Lung (tissue), 11 donors: ENCODE measurements at regions not wholly inside any gene's neighbourhood (a gene's known extent, or its start where the extent isn't known, plus 50 kb on each side); places are given as distances from the start of the nearest gene placed in this dataset.
A peak's percentile ranks its signal among the peaks of the same experiment; 100 is the strongest.
"Not testable (repeated sequence)": the region's sequence is repeated elsewhere in the genome, so short reads cannot be mapped to it uniquely, and the experiment has no call there.

Experiments
- ATAC-seq: fragments of 200-7000 bp; cut with Tn5 transposase; one replicate; pipeline ENCODE4 v1.9.1; 2020; ENCODE audit warnings: moderate number of reproducible peaks; ENCODE audit not compliant: insufficient read depth, low FRiP score
- DNase-seq, 3 donors: peaks; one replicate each; pipeline ENCODE4 v3.0.0-alpha.2; 2013 to 2017
- H3K27ac ChIP-seq, 2 donors: one replicate each; pipeline ENCODE4 v1.5.1; 2013; ENCODE audit warnings: mild to moderate bottlenecking in 2 of 2, moderate library complexity in 2 of 2, control low read depth in 1 of 2, inconsistent platforms in 1 of 2, low read depth in 1 of 2, low read length in 1 of 2
- H3K27me3 ChIP-seq, 3 donors: one replicate each; pipeline ENCODE4 v1.5.1; 2013; ENCODE audit warnings: low read length in 2 of 3; ENCODE audit not compliant: control insufficient read depth in 3 of 3, insufficient read depth in 3 of 3
- H3K36me3 ChIP-seq, 4 donors: one replicate each; pipeline ENCODE4 v1.5.1; 2013; ENCODE audit warnings: low read length in 4 of 4, mild to moderate bottlenecking in 1 of 4, moderate library complexity in 1 of 4; ENCODE audit not compliant: control insufficient read depth in 4 of 4, insufficient read depth in 4 of 4
- H3K4me1 ChIP-seq, 5 donors: one replicate each; pipeline ENCODE4 v1.5.1; 2013; ENCODE audit warnings: low read length in 5 of 5, mild to moderate bottlenecking in 2 of 5, moderate library complexity in 1 of 5; ENCODE audit not compliant: control insufficient read depth in 5 of 5, insufficient read depth in 5 of 5
- H3K4me3 ChIP-seq: one replicate; pipeline ENCODE4 v1.5.1; 2013; ENCODE audit warnings: mild to moderate bottlenecking, control low read depth, moderate library complexity
- H3K9ac ChIP-seq, 2 donors: one replicate each; pipeline ENCODE4 v1.5.1; 2013; ENCODE audit warnings: low read length in 2 of 2, control low read depth in 1 of 2; ENCODE audit not compliant: insufficient read depth in 1 of 2
- H3K9me3 ChIP-seq, 4 donors: one replicate each; pipeline ENCODE4 v1.5.1; 2013; ENCODE audit warnings: low read length in 3 of 4, mild to moderate bottlenecking in 1 of 4, moderate library complexity in 1 of 4; ENCODE audit not compliant: control insufficient read depth in 4 of 4, insufficient read depth in 3 of 4
- WGBS, 2 donors: extraction: QIAGEN DNeasy Blood & Tissue Kit; methylation state at CpG; one replicate each; pipeline ENCODE4 v1.1.7; 2013; 5-methylcytosine and 5-hydroxymethylcytosine counted together
- TF ChIP-seq, protein P1 (sequence below): IDR thresholded peaks from 2 replicates; pipeline ENCODE4 v1.5.1; 2012; ENCODE audit warnings: mild to moderate bottlenecking; ENCODE audit errors: control extremely low read depth, extremely low read depth
- donor health status: control.
- donor health status: control.
- donor health status: Bipolar disorder and iron deficiency.
- donor health status: healthy.
- donor health status: DM: yes; HTN: yes; CAD: no.

GRCh38 chr12:68539615-68539952, 71.1 kb upstream of the RAP1B start:
- Histone ChIP-seq H3K9ac (no peak overlapping the region), H3K27me3 (no peaks in the 10 kb centered on the region), H3K36me3 (no peaks in the 10 kb centered on the region), H3K4me1 (peaks cover 0 to 5% (median 4%) of the 10 kb centered on the region in 5 donors), H3K9me3 (no peaks in the 10 kb centered on the region), H3K4me3 (no peak overlapping the region), H3K27ac (peak overlapping the region in 1 of 2 donors; percentile 41)
- 71 to 88% methylated on average over 1 of the region's 1 CpG for WGBS, 2 donors
- no peak for DNase-seq
- ATAC-seq, result no peak
- TF ChIP-seq, protein P1, sequence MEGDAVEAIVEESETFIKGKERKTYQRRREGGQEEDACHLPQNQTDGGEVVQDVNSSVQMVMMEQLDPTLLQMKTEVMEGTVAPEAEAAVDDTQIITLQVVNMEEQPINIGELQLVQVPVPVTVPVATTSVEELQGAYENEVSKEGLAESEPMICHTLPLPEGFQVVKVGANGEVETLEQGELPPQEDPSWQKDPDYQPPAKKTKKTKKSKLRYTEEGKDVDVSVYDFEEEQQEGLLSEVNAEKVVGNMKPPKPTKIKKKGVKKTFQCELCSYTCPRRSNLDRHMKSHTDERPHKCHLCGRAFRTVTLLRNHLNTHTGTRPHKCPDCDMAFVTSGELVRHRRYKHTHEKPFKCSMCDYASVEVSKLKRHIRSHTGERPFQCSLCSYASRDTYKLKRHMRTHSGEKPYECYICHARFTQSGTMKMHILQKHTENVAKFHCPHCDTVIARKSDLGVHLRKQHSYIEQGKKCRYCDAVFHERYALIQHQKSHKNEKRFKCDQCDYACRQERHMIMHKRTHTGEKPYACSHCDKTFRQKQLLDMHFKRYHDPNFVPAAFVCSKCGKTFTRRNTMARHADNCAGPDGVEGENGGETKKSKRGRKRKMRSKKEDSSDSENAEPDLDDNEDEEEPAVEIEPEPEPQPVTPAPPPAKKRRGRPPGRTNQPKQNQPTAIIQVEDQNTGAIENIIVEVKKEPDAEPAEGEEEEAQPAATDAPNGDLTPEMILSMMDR, result no peak

- 93 to 94% methylated on average over 5 of the region's 5 CpGs for WGBS, 2 donors
- H3K36me3 ChIP-seq, DNase-seq, H3K9ac ChIP-seq, H3K27me3 ChIP-seq, H3K4me3 ChIP-seq, H3K4me1 ChIP-seq, ATAC-seq, H3K27ac ChIP-seq, H3K9me3 ChIP-seq: not testable (repeated sequence)
Observed at GRCh38 chr12:68540768-68541167, 69.9 kb upstream of the RAP1B start.

DNA sequence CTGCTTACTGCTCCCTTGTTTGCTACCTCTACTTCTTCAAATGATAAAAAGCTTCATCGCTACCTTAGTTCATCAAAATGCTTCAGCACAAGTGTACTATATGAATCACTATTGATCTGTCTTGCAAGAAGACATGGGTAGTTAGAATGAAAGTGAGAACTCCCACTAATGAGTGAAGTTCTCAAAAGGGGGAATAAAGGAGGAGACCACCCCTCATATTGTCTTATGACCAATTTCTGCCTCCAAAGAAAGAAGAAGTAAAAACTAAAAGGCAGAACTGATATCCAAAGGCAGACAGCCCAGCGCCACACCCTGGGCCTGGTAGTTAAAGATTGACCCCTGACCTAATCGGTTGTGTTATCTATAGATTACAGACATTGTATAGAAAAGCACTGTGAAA, 63.4 kb upstream of the RAP1B start:
- 88 to 93% methylated on average over 3 of the region's 3 CpGs for WGBS, 2 donors

DNA sequence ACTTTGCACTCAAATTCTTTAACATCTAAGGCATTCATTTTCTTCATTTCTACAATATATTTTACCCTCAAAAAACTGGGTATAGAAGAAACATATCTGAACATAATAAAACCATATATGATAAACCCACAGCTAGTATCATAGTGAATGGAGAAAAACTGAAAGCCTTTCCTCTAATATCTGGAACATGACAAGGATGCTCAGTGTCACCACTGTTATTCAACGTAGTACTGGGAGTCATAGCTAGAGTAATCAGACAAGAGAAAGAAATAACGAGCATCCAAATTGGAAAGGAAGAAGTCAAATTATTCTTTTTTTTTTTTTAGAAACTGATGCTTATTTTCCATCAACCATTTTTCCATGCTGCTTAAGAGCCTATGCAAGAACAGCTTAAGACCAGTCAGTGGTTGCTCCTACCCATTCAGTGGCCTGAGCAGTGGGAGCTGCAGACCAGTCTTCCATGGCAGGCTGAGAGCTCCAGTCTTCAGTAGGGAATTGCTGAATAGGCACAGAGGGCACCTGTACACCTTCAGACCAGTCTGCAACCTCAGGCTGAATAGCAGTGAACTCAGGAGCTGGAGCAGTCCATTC, 58.0 kb upstream of the RAP1B start:
- not testable (repeated sequence) for DNase-seq, H3K9ac ChIP-seq, H3K9me3 ChIP-seq, H3K27ac ChIP-seq, ATAC-seq, H3K36me3 ChIP-seq, H3K27me3 ChIP-seq, H3K4me3 ChIP-seq, H3K4me1 ChIP-seq
- 90% methylated on average over 2 of the region's 2 CpGs for WGBS, 2 donors

More for the DNA sequence above, 63.4 kb upstream of the RAP1B start:
- H3K9ac ChIP-seq, H3K27me3 ChIP-seq, H3K4me3 ChIP-seq, DNase-seq, ATAC-seq, H3K4me1 ChIP-seq, H3K36me3 ChIP-seq, H3K27ac ChIP-seq, H3K9me3 ChIP-seq: not testable (repeated sequence)

DNA sequence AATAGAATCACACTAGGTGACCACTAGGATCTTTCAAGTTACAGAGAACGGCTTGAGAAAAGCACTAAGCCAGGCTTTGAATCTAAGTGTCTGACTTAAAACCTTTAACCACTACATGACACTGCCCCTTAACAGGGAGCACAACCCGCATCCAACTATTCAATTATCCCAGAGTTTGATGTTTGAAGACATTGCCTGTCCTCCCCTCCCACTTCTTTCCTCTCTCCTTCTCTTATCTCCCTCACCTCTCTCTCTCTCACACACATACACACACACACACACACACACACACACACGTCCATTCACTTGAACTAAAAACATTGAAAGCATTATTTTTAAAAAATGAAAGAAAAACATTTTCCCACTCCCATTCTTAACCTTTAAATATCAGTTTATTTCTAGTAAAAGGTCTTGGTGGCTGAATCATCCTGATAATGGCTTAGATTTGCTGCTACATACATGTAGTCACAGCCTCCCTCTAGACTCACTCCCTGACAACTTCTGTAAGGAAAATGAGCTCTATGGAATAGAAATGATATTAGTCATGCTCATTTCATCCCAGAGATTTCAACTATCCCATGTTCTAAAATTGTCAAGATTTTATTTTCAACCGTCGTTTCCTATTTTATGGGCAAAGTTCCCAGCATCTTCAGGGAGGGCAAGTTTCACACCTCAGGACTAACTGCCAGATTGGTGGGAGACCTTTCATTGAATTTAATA, 53.5 kb upstream of the RAP1B start:
- Histone ChIP-seq H3K4me1 (peaks cover 0 to 12% (median 2%) of the 10 kb centered on the region in 5 donors), H3K4me3 (no peak overlapping the region), H3K36me3 (no peaks in the 10 kb centered on the region), H3K9ac (no peak overlapping the region), H3K9me3 (no peaks in the 10 kb centered on the region), H3K27ac (no peak overlapping the region), H3K27me3 (no peaks in the 10 kb centered on the region)
- DNase-seq (no peak), ATAC-seq (peak; percentile 42)
- 70 to 83% methylated on average over 5 of the region's 5 CpGs for WGBS, 2 donors
- TF ChIP-seq, protein P1, result no peak
